Breast epithelium (tissue), 3 donors: ENCODE measurements at regions not wholly inside any gene's neighbourhood (a gene's known extent, or its start where the extent isn't known, plus 50 kb on each side); places are given as distances from the start of the nearest gene placed in this dataset.

Experiments used
- POLR2A ChIP-seq: fragments of 450-650 bp; IDR thresholded peaks from one replicate; pipeline ENCODE4 v1.6.1; 2016; ENCODE audit warnings: antibody characterized with exemption, mild to moderate bottlenecking, moderate library complexity
- TF ChIP-seq, protein P1 (sequence below), 3 donors: fragments of 450-650 bp; IDR thresholded peaks; one replicate each; pipeline ENCODE4 v1.5.1; 2016 to 2017; ENCODE audit warnings: antibody characterized with exemption in 3 of 3, mild to moderate bottlenecking in 3 of 3, moderate library complexity in 3 of 3

DNA sequence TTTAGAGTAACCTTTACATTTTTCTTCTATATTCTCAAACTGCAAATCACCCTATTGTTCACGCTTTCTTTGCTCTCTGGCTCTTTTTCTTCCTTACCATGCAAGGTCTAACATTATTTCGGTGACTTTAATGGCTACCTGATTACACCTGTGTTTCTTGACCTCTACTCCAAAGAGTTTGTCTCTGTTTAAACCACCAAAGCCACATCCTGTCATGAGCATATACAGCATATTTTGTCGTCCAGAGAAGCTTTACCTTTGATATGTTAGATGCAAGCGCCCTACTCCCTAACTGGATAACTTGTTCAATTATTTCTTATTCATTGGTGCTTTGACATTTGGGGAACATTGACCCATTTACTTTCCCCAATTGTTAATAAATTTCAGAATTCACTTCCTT, 565.1 kb upstream of the GCFC2 start:
- TF ChIP-seq, protein P1, sequence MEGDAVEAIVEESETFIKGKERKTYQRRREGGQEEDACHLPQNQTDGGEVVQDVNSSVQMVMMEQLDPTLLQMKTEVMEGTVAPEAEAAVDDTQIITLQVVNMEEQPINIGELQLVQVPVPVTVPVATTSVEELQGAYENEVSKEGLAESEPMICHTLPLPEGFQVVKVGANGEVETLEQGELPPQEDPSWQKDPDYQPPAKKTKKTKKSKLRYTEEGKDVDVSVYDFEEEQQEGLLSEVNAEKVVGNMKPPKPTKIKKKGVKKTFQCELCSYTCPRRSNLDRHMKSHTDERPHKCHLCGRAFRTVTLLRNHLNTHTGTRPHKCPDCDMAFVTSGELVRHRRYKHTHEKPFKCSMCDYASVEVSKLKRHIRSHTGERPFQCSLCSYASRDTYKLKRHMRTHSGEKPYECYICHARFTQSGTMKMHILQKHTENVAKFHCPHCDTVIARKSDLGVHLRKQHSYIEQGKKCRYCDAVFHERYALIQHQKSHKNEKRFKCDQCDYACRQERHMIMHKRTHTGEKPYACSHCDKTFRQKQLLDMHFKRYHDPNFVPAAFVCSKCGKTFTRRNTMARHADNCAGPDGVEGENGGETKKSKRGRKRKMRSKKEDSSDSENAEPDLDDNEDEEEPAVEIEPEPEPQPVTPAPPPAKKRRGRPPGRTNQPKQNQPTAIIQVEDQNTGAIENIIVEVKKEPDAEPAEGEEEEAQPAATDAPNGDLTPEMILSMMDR (IDR thresholded peaks at IDR 0.05), result no peak
- no peak for TF ChIP-seq POLR2A
